ENCODE measurements at regions not wholly inside any gene's neighbourhood (a gene's known extent, or its start where the extent isn't known, plus 50 kb on each side); places are given as distances from the start of the nearest gene placed in this dataset.

DNA sequence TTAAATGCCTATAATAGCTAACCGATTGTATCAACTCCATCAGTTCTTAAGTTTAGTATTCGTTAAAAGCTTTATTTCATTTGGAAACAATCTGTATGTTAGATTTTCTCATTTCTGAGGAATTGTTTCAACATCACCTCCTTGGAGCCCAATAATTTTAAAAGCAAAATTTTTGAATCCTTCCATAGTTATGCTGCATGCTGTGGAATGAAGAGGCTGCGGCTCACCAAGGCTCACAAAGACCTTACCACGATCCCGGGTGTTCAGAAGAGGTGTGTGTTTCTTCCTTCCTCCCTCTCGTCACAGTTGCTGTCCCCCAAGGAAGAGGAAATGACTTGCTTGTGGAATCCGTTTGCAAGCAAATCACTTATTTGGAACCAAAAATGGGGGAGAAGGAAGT is 143.8 kb downstream of the FGF1 start:
- Histone ChIP-seq H3K9me3 (no peaks in the 10 kb centered on the region), H3K27me3 (no peaks in the 10 kb centered on the region), H3K4me3 (no peak overlapping the region), H3K27ac (peak overlapping the region in 1 of 2 donors; percentile 45), H3K4me1 (no peaks in the 10 kb centered on the region), H3K36me3 (no peaks in the 10 kb centered on the region)
- no peak for DNase-seq (ENCODE audit: low spot score in 2 of 2)
- intact Hi-C loops (cut with DNase I; ENCODE audit: low total_unique reads), result no loop called here
- TF ChIP-seq POLR2AphosphoS5 (IDR thresholded peaks at IDR 0.05) (no peak), POLR2A (IDR thresholded peaks at IDR 0.05) (no peak)
- TF ChIP-seq, protein P1, sequence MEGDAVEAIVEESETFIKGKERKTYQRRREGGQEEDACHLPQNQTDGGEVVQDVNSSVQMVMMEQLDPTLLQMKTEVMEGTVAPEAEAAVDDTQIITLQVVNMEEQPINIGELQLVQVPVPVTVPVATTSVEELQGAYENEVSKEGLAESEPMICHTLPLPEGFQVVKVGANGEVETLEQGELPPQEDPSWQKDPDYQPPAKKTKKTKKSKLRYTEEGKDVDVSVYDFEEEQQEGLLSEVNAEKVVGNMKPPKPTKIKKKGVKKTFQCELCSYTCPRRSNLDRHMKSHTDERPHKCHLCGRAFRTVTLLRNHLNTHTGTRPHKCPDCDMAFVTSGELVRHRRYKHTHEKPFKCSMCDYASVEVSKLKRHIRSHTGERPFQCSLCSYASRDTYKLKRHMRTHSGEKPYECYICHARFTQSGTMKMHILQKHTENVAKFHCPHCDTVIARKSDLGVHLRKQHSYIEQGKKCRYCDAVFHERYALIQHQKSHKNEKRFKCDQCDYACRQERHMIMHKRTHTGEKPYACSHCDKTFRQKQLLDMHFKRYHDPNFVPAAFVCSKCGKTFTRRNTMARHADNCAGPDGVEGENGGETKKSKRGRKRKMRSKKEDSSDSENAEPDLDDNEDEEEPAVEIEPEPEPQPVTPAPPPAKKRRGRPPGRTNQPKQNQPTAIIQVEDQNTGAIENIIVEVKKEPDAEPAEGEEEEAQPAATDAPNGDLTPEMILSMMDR (IDR thresholded peaks at IDR 0.05), result no peak

DNA sequence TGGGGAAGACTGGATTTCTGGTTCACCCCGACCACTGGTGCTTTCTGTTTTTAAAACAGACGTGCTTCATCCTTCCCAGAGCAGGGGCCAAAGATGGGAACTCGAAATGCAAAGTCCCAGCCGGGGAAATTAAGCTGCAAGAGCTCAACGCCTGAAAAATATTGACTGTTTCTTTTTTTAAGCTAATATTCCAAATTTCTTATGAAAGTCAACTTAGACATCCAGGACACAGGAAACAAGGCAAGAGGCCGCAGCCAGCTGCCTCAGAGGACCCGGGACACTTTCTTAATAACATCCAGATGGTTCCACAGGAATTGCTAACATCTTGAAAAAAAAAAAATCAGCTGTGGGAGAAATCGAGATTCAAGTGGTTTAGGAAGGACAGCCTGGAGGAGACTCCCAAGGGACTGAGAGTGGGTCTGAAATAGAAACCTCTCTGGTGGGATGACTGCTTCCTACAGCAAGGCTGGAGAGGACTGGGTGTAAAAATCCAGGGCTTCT is 144.9 kb downstream of the FGF1 start:
- peak overlapping the region in 1 of 3 donors; percentile 28 for H3K4me3 ChIP-seq
- no peak for DNase-seq (ENCODE audit: low spot score in 2 of 2)

DNA sequence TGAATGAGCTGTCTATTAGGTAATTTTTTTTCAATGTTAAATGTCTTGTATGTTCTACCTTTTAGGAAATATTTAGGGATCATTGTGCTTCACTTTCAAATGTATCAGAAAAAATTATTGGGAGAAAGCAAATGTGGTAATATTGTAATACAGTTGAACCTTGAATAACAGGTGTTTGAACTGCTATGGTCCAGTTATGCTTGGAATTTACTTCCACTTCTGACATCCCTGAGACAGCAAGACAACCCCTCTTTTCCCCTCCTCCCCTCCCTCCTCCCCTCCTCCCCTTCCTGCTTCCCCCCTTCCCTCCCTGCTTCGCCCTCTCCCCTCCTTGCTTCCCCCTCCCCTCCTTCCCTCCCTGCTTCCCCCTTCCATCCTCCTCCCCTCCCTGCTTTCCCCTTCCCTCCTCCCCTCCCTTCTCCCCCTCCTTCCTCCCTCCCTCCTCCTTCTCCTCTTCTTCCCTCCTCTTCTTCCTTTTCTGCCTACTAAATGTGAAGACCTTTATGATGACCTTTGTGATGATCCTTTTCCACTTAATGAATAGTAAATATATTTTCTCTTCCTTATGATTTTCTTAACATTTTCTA is 146.6 kb downstream of the FGF1 start:
- TF ChIP-seq, protein P1 (IDR thresholded peaks at IDR 0.05), result no peak
- TF ChIP-seq POLR2AphosphoS5 (IDR thresholded peaks at IDR 0.05) (no peak), POLR2A (IDR thresholded peaks at IDR 0.05) (no peak)
- intact Hi-C loops (cut with DNase I; ENCODE audit: low total_unique reads), result no loop called here
- Histone ChIP-seq H3K9me3 (peaks cover 4 to 17% of the 10 kb centered on the region in 2 donors), H3K27me3 (no peaks in the 10 kb centered on the region), H3K27ac (no peak overlapping the region), H3K4me3 (no peak overlapping the region), H3K36me3 (no peaks in the 10 kb centered on the region), H3K4me1 (no peaks in the 10 kb centered on the region)
- no peak for DNase-seq (ENCODE audit: low spot score in 2 of 2)

More for the DNA sequence above, 144.9 kb downstream of the FGF1 start:
- Histone ChIP-seq H3K27ac (peak overlapping the region; percentile 40 to 66), H3K4me1 (no peaks in the 10 kb centered on the region), H3K36me3 (no peaks in the 10 kb centered on the region), H3K27me3 (no peaks in the 10 kb centered on the region), H3K9me3 (peaks cover 0 to under 1% of the 10 kb centered on the region in 2 donors)
- TF ChIP-seq POLR2A (IDR thresholded peaks at IDR 0.05) (no peak), POLR2AphosphoS5 (IDR thresholded peaks at IDR 0.05) (peak in 2 of 3 donors; percentile 37 to 62)
- intact Hi-C loops (cut with DNase I; ENCODE audit: low total_unique reads), result no loop called here

DNA sequence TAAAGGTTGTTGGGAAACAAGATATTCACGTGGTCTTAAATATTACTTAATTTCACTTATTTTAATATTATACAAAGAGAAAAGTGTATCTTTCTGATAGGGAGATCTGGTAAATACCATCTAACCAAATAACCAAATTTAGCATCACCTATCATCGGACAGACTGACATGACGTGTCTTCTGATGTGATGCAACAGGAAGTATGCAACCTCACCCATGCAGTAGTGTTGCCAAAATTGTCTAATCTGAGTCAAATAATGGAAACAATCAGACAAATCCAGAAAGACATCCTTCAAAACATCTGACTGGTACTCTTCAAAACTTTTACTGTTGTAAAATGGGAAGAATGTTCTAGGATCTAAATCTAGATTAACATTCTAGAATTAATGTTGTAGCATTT is 148.0 kb downstream of the FGF1 start:
- Histone ChIP-seq H3K36me3 (no peaks in the 10 kb centered on the region), H3K4me1 (no peaks in the 10 kb centered on the region), H3K9me3 (peaks cover 4 to 17% of the 10 kb centered on the region in 2 donors), H3K4me3 (no peak overlapping the region), H3K27me3 (no peaks in the 10 kb centered on the region), H3K27ac (no peak overlapping the region)
- intact Hi-C loops (cut with DNase I; ENCODE audit: low total_unique reads), result no loop called here
- no peak for TF ChIP-seq POLR2AphosphoS5 (IDR thresholded peaks at IDR 0.05)
- TF ChIP-seq, protein P1 (IDR thresholded peaks at IDR 0.05), result no peak
- TF ChIP-seq POLR2A (IDR thresholded peaks at IDR 0.05), result no peak
- DNase-seq (ENCODE audit: low spot score in 2 of 2), result no peak

DNA sequence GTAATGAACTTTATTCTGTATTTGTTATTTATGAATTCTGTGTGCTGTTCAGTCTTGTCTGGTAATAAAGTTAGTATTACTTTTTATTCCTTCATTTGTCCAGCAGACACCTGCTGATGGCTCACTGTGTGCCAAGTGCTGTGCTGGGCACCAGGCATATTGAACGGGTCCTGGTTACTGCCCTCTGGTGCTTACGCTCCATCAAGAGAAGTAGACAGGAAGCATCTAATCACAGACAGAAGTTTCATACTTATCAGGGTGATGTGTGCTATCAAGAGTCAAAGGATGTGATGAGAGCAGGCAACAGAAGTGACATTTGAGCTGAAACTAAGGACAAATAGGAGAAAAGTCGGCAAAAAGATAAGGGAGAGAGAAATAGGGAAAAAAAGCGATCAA is 153.1 kb downstream of the FGF1 start:
- no peak overlapping the region for H3K27ac ChIP-seq
- H3K4me1 ChIP-seq, result no peaks in the 10 kb centered on the region
- TF ChIP-seq POLR2A (IDR thresholded peaks at IDR 0.05), result no peak
- TF ChIP-seq, protein P1 (IDR thresholded peaks at IDR 0.05), result no peak
- TF ChIP-seq POLR2AphosphoS5 (IDR thresholded peaks at IDR 0.05), result no peak
- no peak for DNase-seq (ENCODE audit: low spot score in 2 of 2)
- intact Hi-C loops (cut with DNase I; ENCODE audit: low total_unique reads), result no loop called here
- peaks cover 4 to 17% of the 10 kb centered on the region in 2 donors for H3K9me3 ChIP-seq
- no peaks in the 10 kb centered on the region for H3K27me3 ChIP-seq
- H3K36me3 ChIP-seq, result no peaks in the 10 kb centered on the region
- H3K4me3 ChIP-seq, result no peak overlapping the region
